Fibroblast of lung (primary cell): ENCODE measurements at regions not wholly inside any gene's neighbourhood (a gene's known extent, or its start where the extent isn't known, plus 50 kb on each side); places are given as distances from the start of the nearest gene placed in this dataset.

ENCODE experiments used
- CTCF ChIP-seq, 2 donors: IDR thresholded peaks in 1 of 2; conservative IDR thresholded peaks in 1 of 2; 1 replicate in 1 of 2; 2 replicates in 1 of 2; pipeline ENCODE4 v1.5.1; 2011 to 2012; ENCODE audit warnings: low read length in 2 of 2, control low read depth in 1 of 2, inconsistent platforms in 1 of 2, low read depth in 1 of 2, mild to moderate bottlenecking in 1 of 2
- EZH2 ChIP-seq: IDR thresholded peaks from 2 replicates; pipeline ENCODE4 v1.5.1; 2012; ENCODE audit warnings: low read length, control low read depth, mild to moderate bottlenecking; ENCODE audit errors: missing control alignments

GRCh38 chr14:98651037-98651436 lies 621.0 kb downstream of the BCL11B start:
- TF ChIP-seq CTCF (conservative IDR thresholded peaks at IDR 0.05 in 1 of 2, IDR thresholded peaks at IDR 0.05 in 1 of 2; ENCODE audit: low read depth in 1 of 2, low read length in 2 of 2) (no peak), EZH2 (no peak)
